GM12878 (cell line): ENCODE measurements at regions not wholly inside any gene's neighbourhood (a gene's known extent, or its start where the extent isn't known, plus 50 kb on each side); places are given as distances from the start of the nearest gene placed in this dataset.

ENCODE experiments used
- ATAC-seq: fragments of 200-7000 bp; cut with Tn5 transposase; 3 replicates; pipeline ENCODE4 v1.9.1; 2020; ENCODE audit warnings: mild to moderate bottlenecking, moderate library complexity
- BruUV-seq: library from RNA; stranded (reverse); fragments of 400-500 nt; replicated peaks from 2 replicates; lab custom pipeline; 2021; lab: Mats Ljungman, UMichigan
- CTCF ChIA-PET: fragments of 300-600 bp; sonication (Branson Sonifier 250); formaldehyde crosslinking; extraction: SDS; loops from one replicate; lab custom pipeline; 2021; ENCODE audit warnings: inconsistent platforms; lab: Yijun Ruan, JAX
- POLR2A ChIA-PET: fragments of 350-600 bp; formaldehyde crosslinking; extraction: SDS; loops from one replicate; lab custom pipeline; 2021; ENCODE audit warnings: inconsistent platforms; lab: Charles Lee
- RAD21 ChIA-PET: fragments of 300-600 bp; sonication (Branson Sonifier 250); formaldehyde crosslinking; loops from one replicate; lab custom pipeline; 2023; ENCODE audit warnings: antibody characterized with exemption; ENCODE audit not compliant: unreplicated experiment; lab: Charles Lee
- SMC1A ChIA-PET: fragments of 300-600 bp; sonication (Branson Sonifier 250); formaldehyde crosslinking; loops from one replicate; lab custom pipeline; 2023; ENCODE audit not compliant: unreplicated experiment, uncharacterized antibody; lab: Charles Lee
- DNase-seq: peaks from one replicate; pipeline ENCODE4 v3.0.0-alpha.2; 2011; ENCODE audit warnings: low read depth, low spot score
- FAIRE-seq: peaks from 3 replicates; lab custom pipeline; 2011; peaks lifted over from hg19 to GRCh38; lab: Jason Lieb, UNC
- H2AFZ ChIP-seq: 2 replicates; pipeline ENCODE4 v1.6.0; 2011; ENCODE audit warnings: low read depth, low read length, control low read depth; ENCODE audit not compliant: control insufficient read depth
- H3K27ac ChIP-seq: 2 replicates; pipeline ENCODE4 v1.5.1; 2011; ENCODE audit warnings: control low read depth; ENCODE audit not compliant: control insufficient read depth, insufficient read depth
- H3K27me3 ChIP-seq, 2 experiments: replicated peaks in 1 of 2; 2 replicates each; pipeline versions ENCODE4 v1.6.0 to v1.6.1; 2011; ENCODE audit warnings: low read length in 1 of 2; ENCODE audit not compliant: control insufficient read depth in 2 of 2, insufficient read depth in 2 of 2
- H3K36me3 ChIP-seq, 2 experiments: 2 replicates each; pipeline ENCODE4 v1.5.1; 2011; ENCODE audit warnings: low read length in 1 of 2; ENCODE audit not compliant: control insufficient read depth in 2 of 2, insufficient read depth in 2 of 2
- H3K4me1 ChIP-seq: 2 replicates; pipeline ENCODE4 v1.6.1; 2011; ENCODE audit warnings: mild to moderate bottlenecking, low read length, moderate library complexity, mixed read lengths; ENCODE audit not compliant: control insufficient read depth, insufficient read depth
- H3K4me2 ChIP-seq: 2 replicates; pipeline ENCODE4 v1.6.0; 2011; ENCODE audit warnings: control low read depth; ENCODE audit not compliant: control insufficient read depth, insufficient read depth
- H3K4me3 ChIP-seq: fragments of 200-600 bp; sonication (generic); 2 replicates; pipeline ENCODE4 v1.5.1; 2016
- H3K79me2 ChIP-seq: 2 replicates; pipeline ENCODE4 v1.6.0; 2011; ENCODE audit warnings: low read length; ENCODE audit not compliant: control insufficient read depth, insufficient read depth
- H3K9ac ChIP-seq: 2 replicates; pipeline ENCODE4 v1.8.0; 2011; ENCODE audit warnings: low read length, control low read depth, mixed read lengths; ENCODE audit not compliant: control insufficient read depth, insufficient read depth
- H3K9me3 ChIP-seq: replicated peaks from 3 replicates; pipeline ENCODE4 v1.5.1; 2011; ENCODE audit warnings: mild to moderate bottlenecking, low read length; ENCODE audit not compliant: control insufficient read depth, insufficient read depth
- H4K20me1 ChIP-seq: 2 replicates; pipeline ENCODE4 v1.6.0; 2011; ENCODE audit not compliant: control insufficient read depth, insufficient read depth
- ATF3 ChIP-seq: IDR thresholded peaks from 2 replicates; pipeline ENCODE4 v1.6.1; 2011; ENCODE audit warnings: low read depth, mild to moderate bottlenecking, low read length, moderate library complexity, borderline replicate concordance; ENCODE audit errors: extremely low read depth
- ATF7 ChIP-seq: fragments of 450-650 bp; IDR thresholded peaks from 2 replicates; pipeline ENCODE4 v1.6.1; 2016; ENCODE audit warnings: low read depth, mild to moderate bottlenecking
- CHD2 ChIP-seq: IDR thresholded peaks from 2 replicates; pipeline ENCODE4 v1.6.1; 2011; ENCODE audit warnings: low read depth, low read length, improper control_type of control experiment, borderline replicate concordance
- CTCF ChIP-seq, 3 experiments: IDR thresholded peaks in 2 of 3; conservative IDR thresholded peaks in 1 of 3; 2 replicates each; pipeline ENCODE4 v1.5.1; 2011; ENCODE audit warnings: low read depth in 3 of 3, low read length in 3 of 3, mild to moderate bottlenecking in 3 of 3, control low read depth in 2 of 3, moderate library complexity in 2 of 3, inconsistent platforms in 1 of 3, mixed read lengths in 1 of 3; ENCODE audit not compliant: control insufficient read depth in 2 of 3, insufficient read depth in 1 of 3; ENCODE audit errors: extremely low read depth in 1 of 3
- ESRRA ChIP-seq: IDR thresholded peaks from 2 replicates; pipeline ENCODE4 v1.6.1; 2012; ENCODE audit warnings: mild to moderate bottlenecking, low read length, improper control_type of control experiment
- GATAD2B ChIP-seq: fragments of 450-650 bp; conservative IDR thresholded peaks from 2 replicates; pipeline ENCODE4 v1.6.1; 2017; ENCODE audit warnings: low read depth, mild to moderate bottlenecking, moderate library complexity
- POLR2AphosphoS5 ChIP-seq: IDR thresholded peaks from 2 replicates; pipeline ENCODE4 v1.6.1; 2011; ENCODE audit warnings: mild to moderate bottlenecking, low read length, inconsistent platforms
- SMAD1 ChIP-seq: fragments of 450-650 bp; IDR thresholded peaks from 2 replicates; pipeline ENCODE4 v1.6.1; 2018; ENCODE audit warnings: mild to moderate bottlenecking, low read depth; ENCODE audit not compliant: partially characterized antibody
- SREBF1 ChIP-seq: IDR thresholded peaks from 2 replicates; pipeline ENCODE4 v1.6.1; 2012; ENCODE audit warnings: mild to moderate bottlenecking, low read length
- YY1 ChIP-seq: IDR thresholded peaks from 2 replicates; pipeline ENCODE4 v1.6.1; 2011; ENCODE audit warnings: low read depth, mild to moderate bottlenecking, low read length
- ZSCAN29 ChIP-seq: fragments of 450-650 bp; IDR thresholded peaks from 2 replicates; pipeline ENCODE4 v1.6.1; 2017; ENCODE audit warnings: mild to moderate bottlenecking, moderate library complexity
- WGBS: methylation state at CpG from one replicate; pipeline ENCODE4 v1.1.6; 2016; ENCODE audit warnings: low lambda C conversion rate; ENCODE audit not compliant: insufficient replicate concordance, insufficient coverage; ENCODE audit errors: missing lambda C conversion rate; 5-methylcytosine and 5-hydroxymethylcytosine counted together
- in situ Hi-C: fragments of 300-500 bp; cut with MboI; formaldehyde crosslinking; loops from 9 replicates; pipeline ENCODE4 v1.14.3; 2018; ENCODE audit warnings: mixed read lengths
- intact Hi-C: fragments of 100-400 bp; cut with micrococcal nuclease; formaldehyde crosslinking; loops from one replicate; pipeline ENCODE4 v1.14.2; 2022; ENCODE audit not compliant: unreplicated experiment

- H4K20me1 ChIP-seq, result no peaks in the 10 kb centered on the region
- FAIRE-seq (no peak), ATAC-seq (no peak), DNase-seq (no peak)
- H3K9ac ChIP-seq, result no peak overlapping the region
- no peak overlapping the region for H3K4me3 ChIP-seq
- ChIA-PET SMC1A (no interaction called here), CTCF (interaction anchor here (0.7 kb wide), 1 partner anchor 10 kb away, joined by 3 read pairs; no protein-coding TSS in a partner anchor), RAD21 (no interaction called here), POLR2A (no interaction called here)
- H3K79me2 ChIP-seq, result no peaks in the 10 kb centered on the region
- H2AFZ ChIP-seq, result no peak overlapping the region
- H3K27me3 ChIP-seq, result no peaks in the 10 kb centered on the region
- BruUV-seq, result no TSS peak
- H3K4me1 ChIP-seq, result no peaks in the 10 kb centered on the region
- H3K9me3 ChIP-seq, result no peaks in the 10 kb centered on the region
- in situ Hi-C loops (no loop called here), intact Hi-C loops (no loop called here)
- TF ChIP-seq SREBF1, result no peak
- peak in 1 of 3 experiments; percentile 8; a peak in 1 of 6 replicates for TF ChIP-seq CTCF (IDR thresholded peaks at IDR 0.05 in 2 of 3, conservative IDR thresholded peaks at IDR 0.05 in 1 of 3; ENCODE audit: control insufficient read depth in 2 of 3, extremely low read depth in 1 of 3, insufficient read depth in 1 of 3, low read depth in 3 of 3, low read length in 3 of 3)
- H3K36me3 ChIP-seq, result no peaks in the 10 kb centered on the region
- no peak overlapping the region for H3K27ac ChIP-seq
- no peak overlapping the region for H3K4me2 ChIP-seq
These were observed 459.6 kb downstream of the NSUN3 start for GRCh38 chr3:94522488-94522887.

GRCh38 chr3:94524102-94524919, 461.4 kb downstream of the NSUN3 start:
- no peaks in the 10 kb centered on the region for H3K4me1 ChIP-seq
- TF ChIP-seq POLR2AphosphoS5, result no peak
- no peak for TF ChIP-seq GATAD2B
- no peak for TF ChIP-seq CHD2
- no peak for TF ChIP-seq ATF7
- no peak for TF ChIP-seq ZSCAN29
- TF ChIP-seq ATF3, result no peak
- TF ChIP-seq ESRRA, result no peak
- no peak for TF ChIP-seq YY1
- TF ChIP-seq SMAD1, result no peak
- no peak overlapping the region for H3K9ac ChIP-seq
- SMC1A ChIA-PET, result no interaction called here
- CTCF ChIA-PET, result interaction anchor here (1.1 kb wide), 1 partner anchor 11 kb away, joined by 3 read pairs; no protein-coding TSS in a partner anchor
- FAIRE-seq (no peak), ATAC-seq (no peak), DNase-seq (no peak)
- WGBS, result 3% methylated on average over 9 of the region's 9 CpGs
- no TSS peak for BruUV-seq
- in situ Hi-C loops (no loop called here), intact Hi-C loops (no loop called here)
- RAD21 ChIA-PET, result no interaction called here
- H4K20me1 ChIP-seq, result no peaks in the 10 kb centered on the region
- POLR2A ChIA-PET, result no interaction called here
- H3K4me2 ChIP-seq, result no peak overlapping the region
- H3K27ac ChIP-seq, result no peak overlapping the region
- no peak overlapping the region for H2AFZ ChIP-seq
- H3K36me3 ChIP-seq, result no peaks in the 10 kb centered on the region
- H3K9me3 ChIP-seq, result no peaks in the 10 kb centered on the region
- no peak overlapping the region for H3K4me3 ChIP-seq
- H3K27me3 ChIP-seq, result no peaks in the 10 kb centered on the region
- H3K79me2 ChIP-seq, result no peaks in the 10 kb centered on the region
